Activated naive CD4-positive, alpha-beta T cell treated with anti-CD3 and anti-CD28 coated beads, Interleukin-2, amount 10 ng/mL, durations not matched to agents 7 days and 5 days (primary cell): ENCODE measurements at regions not wholly inside any gene's neighbourhood (a gene's known extent, or its start where the extent isn't known, plus 50 kb on each side); places are given as distances from the start of the nearest gene placed in this dataset.

Source experiments
- CTCF ChIA-PET: fragments of 350-600 bp; sonication (Branson Sonifier 250); formaldehyde crosslinking; loops from one replicate; lab custom pipeline; 2021; ENCODE audit warnings: antibody characterized with exemption; lab: Charles Lee
- DNase-seq: peaks from one replicate; pipeline ENCODE4 v3.0.0-alpha.2; 2020
- H3K27ac Mint-ChIP-seq: one replicate; pipeline ENCODE4 v1.8.0; 2021; ENCODE audit warnings: mild to moderate bottlenecking, moderate library complexity, mixed read lengths
- H3K27me3 Mint-ChIP-seq: one replicate; pipeline ENCODE4 v1.8.0; 2021; ENCODE audit warnings: mild to moderate bottlenecking, mixed read lengths
- H3K36me3 Mint-ChIP-seq: one replicate; pipeline ENCODE4 v1.8.0; 2021; ENCODE audit warnings: mixed read lengths
- H3K4me1 Mint-ChIP-seq: one replicate; pipeline ENCODE4 v1.8.0; 2021; ENCODE audit warnings: mixed read lengths
- H3K4me3 Mint-ChIP-seq: one replicate; pipeline ENCODE4 v1.8.0; 2021; ENCODE audit warnings: mild to moderate bottlenecking, moderate library complexity, mixed read lengths
- H3K9me3 Mint-ChIP-seq: one replicate; pipeline ENCODE4 v1.8.0; 2021; ENCODE audit warnings: mixed read lengths

DNA sequence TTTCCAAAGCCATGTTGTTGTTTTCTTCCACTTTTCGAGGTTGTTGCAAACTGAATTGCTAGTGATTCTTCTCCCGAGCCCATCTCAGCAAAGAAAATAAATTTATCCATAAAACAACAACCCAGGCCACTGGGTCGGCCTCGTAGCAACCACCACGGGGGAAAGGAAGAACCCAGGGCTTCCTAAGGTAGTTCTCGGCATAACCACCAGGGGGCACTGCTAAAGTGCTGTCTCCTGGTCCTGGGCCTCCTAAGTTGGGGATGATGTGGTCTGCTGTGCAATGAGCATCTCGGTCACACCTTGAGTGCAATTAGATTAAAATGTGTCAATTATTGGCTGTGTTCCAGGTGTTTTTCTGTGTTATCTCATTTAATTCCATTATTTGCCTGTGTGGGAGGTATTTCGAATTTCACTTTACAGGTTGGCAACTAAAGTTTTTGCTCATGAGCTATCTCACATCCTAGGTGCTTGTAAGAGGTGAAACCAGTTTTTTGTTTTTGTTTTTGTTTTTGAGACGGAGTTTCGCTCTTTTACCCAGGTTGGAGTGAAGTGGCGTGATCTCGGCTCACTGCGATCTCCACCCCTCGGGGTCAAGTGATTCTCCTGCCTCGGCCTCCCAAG, 102.8 kb upstream of the DAP start:
- Mint-ChIP-seq H3K27me3 (peaks cover 4% of the 10 kb centered on the region), H3K36me3 (no peaks in the 10 kb centered on the region), H3K4me3 (no peak overlapping the region), H3K4me1 (no peaks in the 10 kb centered on the region), H3K27ac (no peak overlapping the region), H3K9me3 (no peaks in the 10 kb centered on the region)
- CTCF ChIA-PET = interaction anchor here (0.7 to 1.0 kb wide), 2 partner anchors 15 to 227 kb away, joined by 3 read pairs; no protein-coding TSS in a partner anchor
- DNase-seq = peak; percentile 70

DNA sequence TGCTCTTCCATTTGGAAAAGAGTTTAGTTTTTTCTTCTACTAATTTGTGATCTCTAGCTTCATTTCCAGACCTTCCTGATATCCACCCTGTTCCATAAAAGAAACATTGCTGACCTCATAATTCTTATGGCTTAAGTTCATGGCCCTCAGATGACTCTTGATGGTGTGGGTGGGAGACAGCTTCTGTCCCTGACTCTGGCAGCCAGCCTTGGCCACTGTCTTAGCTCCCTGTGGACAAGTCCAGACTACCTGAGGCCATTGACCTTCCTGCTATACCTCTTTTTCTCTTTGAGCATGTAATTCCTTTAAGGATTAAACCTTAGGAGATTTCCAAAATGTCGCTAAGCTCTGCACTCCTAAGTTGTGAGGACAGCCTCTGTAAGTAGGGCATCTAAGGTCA, 101.1 kb upstream of the DAP start:
- Mint-ChIP-seq H3K36me3 (no peaks in the 10 kb centered on the region), H3K4me1 (no peaks in the 10 kb centered on the region), H3K27ac (no peak overlapping the region), H3K27me3 (peaks cover 13% of the 10 kb centered on the region), H3K4me3 (no peak overlapping the region), H3K9me3 (no peaks in the 10 kb centered on the region)
- CTCF ChIA-PET = interaction anchor here (1.4 kb wide), 1 partner anchor 9 kb away, joined by 3 read pairs; no protein-coding TSS in a partner anchor
- no peak for DNase-seq

DNA sequence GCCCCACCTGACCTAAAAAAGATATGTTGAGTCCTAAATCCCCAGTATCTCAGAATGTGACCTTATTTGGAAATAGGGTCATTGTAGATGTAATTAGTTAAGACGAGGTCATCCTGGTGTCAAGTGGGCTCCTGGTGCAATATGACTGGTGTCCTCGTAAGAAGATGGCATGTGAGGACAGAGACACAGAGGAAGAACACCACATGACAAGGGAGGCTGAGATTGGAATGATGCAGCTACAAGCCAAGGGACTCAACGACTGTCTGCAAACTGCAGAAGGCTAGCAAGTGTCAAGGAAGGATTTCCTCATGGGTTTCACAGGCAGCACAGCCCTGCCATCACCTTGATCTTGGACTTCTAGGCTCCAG, 100.4 kb upstream of the DAP start:
- Mint-ChIP-seq H3K36me3 (no peaks in the 10 kb centered on the region), H3K4me1 (no peaks in the 10 kb centered on the region), H3K27ac (no peak overlapping the region), H3K27me3 (peaks cover 17% of the 10 kb centered on the region), H3K9me3 (no peaks in the 10 kb centered on the region), H3K4me3 (no peak overlapping the region)
- CTCF ChIA-PET = interaction anchor here (1.4 kb wide), 1 partner anchor 8 kb away, joined by 3 read pairs; no protein-coding TSS in a partner anchor
- no peak for DNase-seq

DNA sequence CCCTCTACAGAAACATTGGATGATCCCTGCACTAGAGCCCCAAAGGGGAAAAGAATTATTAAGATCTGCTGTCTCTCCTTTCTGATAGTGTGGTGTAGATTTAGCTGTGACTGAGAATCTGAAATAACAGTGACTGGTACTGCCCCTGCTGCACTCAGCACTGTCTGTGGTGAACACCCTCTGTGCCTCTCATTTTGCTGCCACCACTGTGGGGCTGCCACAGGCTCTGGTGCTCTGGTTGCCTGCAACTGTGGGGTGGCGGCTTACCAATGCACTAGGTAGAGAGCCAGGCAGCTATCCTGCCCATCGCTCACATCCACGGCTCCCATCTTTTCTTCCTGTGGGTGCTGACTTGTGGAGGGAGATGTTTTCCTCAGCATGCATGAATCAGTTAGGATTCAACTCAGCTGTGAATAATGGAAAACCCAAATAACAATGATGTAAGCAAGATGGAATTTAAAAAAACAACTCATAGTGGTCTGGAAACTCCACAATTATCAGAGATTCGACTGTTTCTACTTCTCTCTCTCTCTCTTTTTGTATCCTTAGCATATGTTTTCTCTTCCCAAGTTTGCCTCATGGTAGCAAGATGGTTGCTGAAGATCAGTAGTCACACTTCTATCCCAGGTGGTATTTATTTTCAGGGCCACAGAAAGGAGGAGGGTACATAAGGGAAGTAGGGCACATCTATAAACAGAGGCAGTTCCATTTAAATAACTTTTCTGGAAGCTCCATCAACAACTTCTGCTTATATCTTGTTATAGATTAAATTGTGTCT, 99.8 kb upstream of the DAP start:
- no peak for DNase-seq
- CTCF ChIA-PET = no interaction called here
- H3K4me1 Mint-ChIP-seq = no peaks in the 10 kb centered on the region

DNA sequence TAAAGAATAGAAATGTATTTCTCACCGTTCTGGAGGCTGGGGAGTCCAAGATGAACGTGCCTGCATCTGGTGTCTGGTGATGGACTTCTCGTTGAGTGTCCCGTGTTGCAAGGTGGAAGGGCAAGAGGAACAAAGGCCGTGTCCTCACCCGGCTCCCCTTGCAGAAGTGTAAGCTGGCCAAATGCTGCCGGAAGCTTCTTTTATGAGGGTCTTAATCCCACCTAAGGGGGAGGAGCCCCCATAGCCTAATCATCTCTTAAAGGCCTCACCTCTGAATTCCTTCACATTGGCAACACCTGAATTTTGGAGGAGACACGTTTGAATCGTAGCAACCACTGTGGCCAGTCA, 99.1 kb upstream of the DAP start:
- Mint-ChIP-seq H3K36me3 (no peaks in the 10 kb centered on the region), H3K27me3 (peaks cover 24% of the 10 kb centered on the region), H3K27ac (no peak overlapping the region), H3K4me1 (no peaks in the 10 kb centered on the region), H3K9me3 (no peaks in the 10 kb centered on the region), H3K4me3 (no peak overlapping the region)
- CTCF ChIA-PET = no interaction called here
- DNase-seq = no peak

More for the DNA sequence above, 99.8 kb upstream of the DAP start:
- Mint-ChIP-seq H3K9me3 (no peaks in the 10 kb centered on the region), H3K27me3 (peaks cover 23% of the 10 kb centered on the region), H3K36me3 (no peaks in the 10 kb centered on the region), H3K4me3 (no peak overlapping the region), H3K27ac (no peak overlapping the region)

DNA sequence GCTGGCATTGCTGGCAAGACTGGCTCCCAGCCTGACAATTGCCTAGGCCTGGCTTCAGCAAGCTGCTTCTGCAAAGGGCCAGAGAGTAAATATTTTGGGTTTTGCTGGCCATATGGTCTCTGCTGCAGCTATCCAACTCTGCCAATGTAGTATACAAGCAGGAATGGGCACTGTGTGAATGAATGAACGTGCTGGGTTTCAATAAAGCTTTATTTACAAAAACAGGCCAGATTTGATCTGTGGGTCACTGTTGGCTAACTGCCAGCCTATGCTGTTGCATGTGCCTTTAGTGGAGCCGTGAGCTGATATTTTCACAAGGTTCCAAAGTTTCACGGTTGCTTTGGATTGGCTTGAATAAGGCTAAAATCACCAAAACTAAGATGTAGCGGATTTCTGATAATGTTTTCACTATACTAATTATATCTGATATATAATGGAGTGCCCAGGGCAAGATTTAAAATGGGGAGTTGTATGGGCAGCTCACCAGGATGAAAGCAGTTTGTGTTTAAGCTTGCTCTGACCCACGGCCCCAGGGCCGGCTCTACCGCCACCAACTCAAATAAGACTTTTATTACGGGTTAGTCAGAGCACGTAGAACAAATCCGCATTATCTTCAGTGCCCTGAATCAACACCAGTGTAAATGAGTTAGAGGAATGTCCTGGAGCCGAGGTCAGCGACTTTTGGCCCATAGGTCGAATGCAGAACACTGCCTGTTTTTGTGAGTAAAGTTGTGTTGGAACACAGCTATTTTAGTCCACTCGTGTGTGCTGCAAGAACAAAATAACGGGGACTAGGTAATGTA, 98.6 kb upstream of the DAP start:
- Mint-ChIP-seq H3K27ac (no peak overlapping the region), H3K4me1 (no peaks in the 10 kb centered on the region), H3K4me3 (no peak overlapping the region), H3K9me3 (no peaks in the 10 kb centered on the region), H3K36me3 (no peaks in the 10 kb centered on the region), H3K27me3 (peaks cover 24% of the 10 kb centered on the region)
- CTCF ChIA-PET = interaction anchor here (0.9 kb wide), 1 partner anchor 128 kb away, joined by 3 read pairs; no protein-coding TSS in a partner anchor
- DNase-seq = no peak

DNA sequence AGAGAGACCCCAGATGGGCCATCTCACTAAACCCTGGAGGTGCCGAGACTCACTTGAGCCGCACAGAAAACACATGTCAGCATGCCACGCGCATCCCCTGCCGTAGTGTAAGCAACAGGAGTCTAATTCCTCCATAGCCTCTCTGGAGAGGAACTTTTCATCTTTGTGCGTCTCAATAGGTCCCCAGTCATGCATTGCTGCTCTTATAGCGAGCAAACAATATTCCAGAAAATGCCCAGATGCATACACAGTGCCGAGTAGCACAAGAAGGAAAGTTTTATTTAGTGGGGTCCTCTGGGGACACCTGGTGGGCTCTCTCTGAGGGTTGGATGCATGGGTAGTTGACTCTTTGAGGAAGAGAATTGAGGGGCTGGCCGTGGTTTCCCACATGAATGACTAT, 97.9 kb upstream of the DAP start:
- no peak overlapping the region for H3K27ac Mint-ChIP-seq
- no peaks in the 10 kb centered on the region for H3K36me3 Mint-ChIP-seq
- no peak overlapping the region for H3K4me3 Mint-ChIP-seq
- no peaks in the 10 kb centered on the region for H3K9me3 Mint-ChIP-seq
- no peaks in the 10 kb centered on the region for H3K4me1 Mint-ChIP-seq
- peaks cover 24% of the 10 kb centered on the region for H3K27me3 Mint-ChIP-seq
- DNase-seq = no peak
- CTCF ChIA-PET = interaction anchor here (0.6 to 0.9 kb wide), 2 partner anchors 129 to 250 kb away, joined by 3 read pairs; no protein-coding TSS in a partner anchor

DNA sequence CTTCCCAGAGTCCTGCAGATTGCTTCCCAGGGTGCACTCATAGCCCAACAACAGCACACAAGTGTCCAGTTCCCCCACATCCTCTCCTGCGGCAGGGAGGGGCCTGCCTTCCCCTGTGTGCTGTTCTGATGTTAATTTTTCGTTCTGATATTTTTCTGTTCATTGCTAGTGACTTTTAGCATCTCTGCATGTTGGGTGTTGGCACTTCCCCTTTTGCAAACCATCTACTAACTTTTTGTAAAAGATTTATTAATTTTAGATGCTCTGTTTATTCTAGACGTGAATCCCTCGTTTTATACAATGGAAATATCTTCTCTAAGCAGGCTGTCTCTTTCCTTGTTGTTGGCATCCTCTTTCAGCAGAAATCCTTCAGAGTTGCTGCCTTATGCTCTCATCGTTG, 97.3 kb upstream of the DAP start:
- no peak for DNase-seq
- CTCF ChIA-PET = interaction anchor here (0.6 kb wide), 1 partner anchor 249 kb away, joined by 3 read pairs; no protein-coding TSS in a partner anchor
- H3K4me3 Mint-ChIP-seq = no peak overlapping the region
- peaks cover 20% of the 10 kb centered on the region for H3K27me3 Mint-ChIP-seq
- H3K36me3 Mint-ChIP-seq = no peaks in the 10 kb centered on the region
- no peaks in the 10 kb centered on the region for H3K4me1 Mint-ChIP-seq
- H3K27ac Mint-ChIP-seq = no peak overlapping the region
- no peaks in the 10 kb centered on the region for H3K9me3 Mint-ChIP-seq

DNA sequence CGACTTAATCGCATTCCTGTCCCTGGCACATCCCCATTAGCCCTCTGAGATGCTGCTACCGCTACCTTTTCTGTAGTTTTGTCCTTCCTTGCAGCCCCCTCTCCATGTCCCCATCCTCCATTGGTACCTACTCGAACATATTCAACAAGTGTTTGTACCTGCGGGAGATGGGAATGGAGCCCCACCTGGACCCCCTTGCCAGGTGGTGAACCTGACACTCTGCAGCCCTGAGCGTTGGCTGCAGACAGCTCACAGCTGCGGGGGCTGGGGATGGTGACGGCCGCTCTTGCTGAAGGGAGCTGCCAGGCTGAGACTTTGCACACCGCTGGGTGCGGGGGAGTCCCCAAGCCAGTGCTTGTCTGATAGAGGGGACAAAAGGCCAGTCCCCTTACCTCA, 96.3 kb upstream of the DAP start:
- CTCF ChIA-PET = interaction anchor here (1.0 to 1.3 kb wide), 2 partner anchors 78 to 143 kb away, joined by 3 read pairs; no protein-coding TSS in a partner anchor
- no peak overlapping the region for H3K4me3 Mint-ChIP-seq

DNA sequence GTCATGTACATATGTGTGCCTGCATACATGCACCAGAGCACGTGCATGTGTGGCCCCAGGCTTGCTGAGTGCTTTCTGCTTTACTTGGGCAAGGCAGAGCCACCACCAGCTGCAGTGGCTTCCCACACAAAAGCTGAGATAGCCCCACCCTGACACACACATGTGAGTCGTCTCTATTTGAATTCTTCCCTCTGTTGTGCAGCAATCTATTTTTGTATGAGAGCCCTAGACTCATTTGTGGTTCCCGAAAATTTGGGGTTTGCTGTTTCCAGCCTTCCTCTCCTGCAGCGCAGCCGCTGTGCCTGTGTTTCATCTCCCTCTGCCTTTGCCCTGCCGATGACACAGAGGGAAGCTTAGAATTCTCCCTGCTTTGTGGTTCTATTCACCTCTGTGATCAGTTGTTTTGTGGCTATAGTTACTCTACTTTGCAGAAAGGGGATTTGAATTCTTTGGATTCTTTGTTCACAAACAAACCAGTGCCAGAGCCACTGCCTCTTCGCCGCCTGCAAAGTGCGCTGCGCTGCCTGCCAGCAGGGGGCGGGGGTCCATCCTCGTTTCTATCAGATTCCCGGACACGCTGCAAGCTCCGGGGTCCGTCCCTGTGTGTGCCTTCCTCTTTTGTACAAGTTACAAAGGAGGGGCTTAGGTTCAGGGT, 95.8 kb upstream of the DAP start:
- Mint-ChIP-seq H3K27ac (no peak overlapping the region), H3K4me1 (no peaks in the 10 kb centered on the region), H3K36me3 (no peaks in the 10 kb centered on the region), H3K9me3 (no peaks in the 10 kb centered on the region), H3K4me3 (no peak overlapping the region), H3K27me3 (peaks cover 20% of the 10 kb centered on the region)
- peak; percentile 37 for DNase-seq
- CTCF ChIA-PET = interaction anchor here (1.0 to 1.3 kb wide), 3 partner anchors 12 to 144 kb away, joined by 3 read pairs; no protein-coding TSS in a partner anchor

More for the DNA sequence above, 96.3 kb upstream of the DAP start:
- no peaks in the 10 kb centered on the region for H3K4me1 Mint-ChIP-seq
- no peaks in the 10 kb centered on the region for H3K9me3 Mint-ChIP-seq
- no peaks in the 10 kb centered on the region for H3K36me3 Mint-ChIP-seq
- DNase-seq = no peak
- no peak overlapping the region for H3K27ac Mint-ChIP-seq
- H3K27me3 Mint-ChIP-seq = peaks cover 20% of the 10 kb centered on the region

DNA sequence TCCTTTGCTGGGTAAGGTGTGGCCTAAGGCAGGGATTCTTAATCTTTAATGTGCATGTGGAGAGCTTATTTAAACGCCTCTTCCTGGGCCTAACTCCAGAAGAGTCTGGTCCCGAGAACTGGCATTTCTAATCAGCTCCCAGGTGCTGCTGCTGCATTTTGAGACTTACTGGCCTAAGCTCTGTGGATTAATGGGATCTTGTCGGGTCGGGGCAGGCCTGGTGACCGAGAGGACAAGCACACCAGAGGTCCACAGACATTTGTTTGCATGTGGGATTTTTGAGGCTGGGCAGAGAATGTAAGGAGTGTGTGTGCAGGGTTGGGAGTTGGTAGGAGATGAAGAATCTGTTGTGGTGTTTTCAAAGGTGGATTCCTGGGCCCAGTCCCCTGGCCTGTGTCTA, 95.0 kb upstream of the DAP start:
- H3K27me3 Mint-ChIP-seq = peaks cover 20% of the 10 kb centered on the region
- H3K36me3 Mint-ChIP-seq = no peaks in the 10 kb centered on the region
- H3K27ac Mint-ChIP-seq = no peak overlapping the region
- no peak overlapping the region for H3K4me3 Mint-ChIP-seq
- H3K4me1 Mint-ChIP-seq = no peaks in the 10 kb centered on the region
- CTCF ChIA-PET = interaction anchor here (1.1 kb wide), 1 partner anchor 12 kb away, joined by 3 read pairs; no protein-coding TSS in a partner anchor
- DNase-seq = no peak
- H3K9me3 Mint-ChIP-seq = no peaks in the 10 kb centered on the region

DNA sequence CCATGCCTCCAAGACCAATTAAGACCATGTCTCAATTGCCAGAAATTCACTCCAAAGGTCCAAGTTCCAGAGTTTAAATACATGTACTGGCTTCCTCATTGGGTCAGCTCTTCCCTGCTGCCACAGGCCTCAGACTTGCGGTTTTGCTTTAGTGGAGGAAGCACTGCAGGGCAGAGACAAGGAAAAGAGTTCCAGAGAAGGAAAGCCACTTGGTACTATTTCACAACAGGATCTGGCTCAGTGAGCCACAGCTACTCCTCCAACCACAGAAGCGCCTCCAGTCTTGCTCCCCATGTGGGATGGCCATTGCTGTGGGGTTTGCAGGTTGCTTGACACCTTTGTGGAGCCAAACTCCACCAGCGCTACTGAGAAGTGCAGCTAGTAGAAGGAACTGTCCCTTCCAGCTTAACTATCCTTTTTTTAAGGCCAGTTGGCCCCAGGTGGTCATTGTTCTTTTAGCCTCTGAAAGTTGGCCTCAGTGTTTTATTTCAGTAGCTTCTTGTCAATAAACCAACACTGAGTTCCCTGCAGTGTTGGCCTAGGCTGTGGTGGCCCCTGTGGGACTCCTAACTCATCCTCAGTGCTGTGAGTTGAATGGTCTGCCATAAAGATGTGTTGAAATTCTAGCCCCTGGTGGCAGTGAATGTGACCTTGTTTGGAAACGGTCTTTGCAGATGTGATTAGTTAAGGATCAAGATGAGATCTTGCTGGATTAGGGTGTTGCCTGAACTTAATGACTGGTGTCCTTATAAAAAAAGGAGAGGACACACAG, 93.7 kb upstream of the DAP start:
- Mint-ChIP-seq H3K4me1 (no peaks in the 10 kb centered on the region), H3K9me3 (no peaks in the 10 kb centered on the region), H3K36me3 (no peaks in the 10 kb centered on the region), H3K27ac (no peak overlapping the region), H3K4me3 (no peak overlapping the region), H3K27me3 (peaks cover 20% of the 10 kb centered on the region)
- CTCF ChIA-PET = no interaction called here
- DNase-seq = no peak

DNA sequence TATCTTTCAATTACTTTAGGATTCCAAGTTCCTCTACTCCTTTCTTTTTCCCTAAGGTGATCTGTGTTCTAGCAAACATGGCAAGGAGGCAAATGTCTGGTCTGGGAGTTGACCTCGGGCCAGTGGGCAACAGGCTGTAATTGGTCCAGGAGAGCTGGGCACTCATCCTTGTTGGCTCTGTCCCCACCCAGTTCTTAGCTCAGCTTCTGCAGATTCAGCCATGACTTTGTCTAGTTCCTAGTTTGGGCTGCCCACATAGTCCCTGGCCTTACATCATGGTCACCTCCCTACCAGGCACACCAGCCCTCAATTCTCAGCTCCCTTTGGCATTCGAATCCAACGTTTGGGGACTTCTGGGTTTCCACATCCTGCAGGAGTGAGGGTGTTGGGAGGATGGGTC, 92.1 kb upstream of the DAP start:
- H3K27ac Mint-ChIP-seq = no peak overlapping the region
- H3K4me1 Mint-ChIP-seq = no peaks in the 10 kb centered on the region
- no peak for DNase-seq
- no peaks in the 10 kb centered on the region for H3K36me3 Mint-ChIP-seq
- CTCF ChIA-PET = interaction anchor here (1.1 kb wide), 1 partner anchor 9 kb away, joined by 3 read pairs; no protein-coding TSS in a partner anchor
- no peaks in the 10 kb centered on the region for H3K9me3 Mint-ChIP-seq
- H3K27me3 Mint-ChIP-seq = peaks cover 20% of the 10 kb centered on the region
- H3K4me3 Mint-ChIP-seq = no peak overlapping the region
